ENCODE measurements at regions not wholly inside any gene's neighbourhood (a gene's known extent, or its start where the extent isn't known, plus 50 kb on each side); places are given as distances from the start of the nearest gene placed in this dataset.

GRCh38 chr5:57859626-57860025, 377.0 kb upstream of the ACTBL2 start:
- TF ChIP-seq CTCF (IDR thresholded peaks at IDR 0.05) (no peak), POLR2A (IDR thresholded peaks at IDR 0.05) (no peak)
